Progenitor cell of endocrine pancreas (in vitro differentiated cells): ENCODE measurements at regions not wholly inside any gene's neighbourhood (a gene's known extent, or its start where the extent isn't known, plus 50 kb on each side); places are given as distances from the start of the nearest gene placed in this dataset.
"Not testable (repeated sequence)": the region's sequence is repeated elsewhere in the genome, so short reads cannot be mapped to it uniquely, and the experiment has no call there.

Source experiments
- DNase-seq: peaks from one replicate; pipeline ENCODE4 v3.0.0; 2021; ENCODE audit warnings: low spot score; ENCODE audit not compliant: unreplicated experiment
- H3K27ac Mint-ChIP-seq: 2 replicates; pipeline ENCODE4 v1.8.0; 2021; ENCODE audit warnings: mild to moderate bottlenecking, moderate library complexity, mixed read lengths
- H3K27me3 Mint-ChIP-seq: 2 replicates; pipeline ENCODE4 v1.8.0; 2021; ENCODE audit warnings: mixed read lengths
- H3K36me3 Mint-ChIP-seq: 2 replicates; pipeline ENCODE4 v1.8.0; 2022; ENCODE audit warnings: mixed read lengths; ENCODE audit not compliant: insufficient read depth
- H3K4me1 Mint-ChIP-seq: 2 replicates; pipeline ENCODE4 v1.8.0; 2021; ENCODE audit warnings: low read depth, mixed read lengths
- H3K4me3 Mint-ChIP-seq: 2 replicates; pipeline ENCODE4 v1.8.0; 2021; ENCODE audit warnings: low read depth, mild to moderate bottlenecking, moderate library complexity, mixed read lengths
- H3K9me3 Mint-ChIP-seq: 2 replicates; pipeline ENCODE4 v1.8.0; 2021; ENCODE audit warnings: low read depth, mixed read lengths
- TF ChIP-seq, protein P1 (sequence below): fragments of 200-600 bp; sonication (generic); IDR thresholded peaks from one replicate; pipeline ENCODE4 v1.5.0; 2021; ENCODE audit warnings: antibody characterized with exemption, mild to moderate bottlenecking; ENCODE audit not compliant: unreplicated experiment

DNA sequence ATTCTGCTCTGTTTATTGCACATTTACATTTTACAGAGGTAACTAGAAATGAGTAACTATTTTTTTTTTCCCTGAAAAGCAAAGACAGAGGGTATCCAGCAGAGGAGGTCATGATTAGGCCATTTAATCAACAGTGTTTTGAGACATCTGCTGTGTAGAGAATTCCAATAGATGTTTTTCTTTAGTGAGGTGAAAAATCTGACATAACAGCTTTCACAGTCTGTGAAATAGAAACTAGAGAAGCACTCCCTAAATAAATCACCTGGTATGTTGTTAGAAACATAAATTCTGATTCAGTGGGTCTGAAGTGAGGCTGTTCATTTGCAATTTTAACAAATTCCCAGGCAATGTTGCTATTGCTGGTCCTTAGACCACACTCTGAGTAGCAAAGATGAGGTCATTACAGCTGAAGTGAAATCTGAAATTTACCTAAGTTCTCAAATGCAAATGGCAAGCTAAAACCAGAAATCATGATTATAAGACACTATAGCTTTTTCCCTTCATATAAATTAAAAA lies 329.2 kb upstream of the LRRC3B start:
- Mint-ChIP-seq H3K4me1 (peaks cover 2% of the 10 kb centered on the region), H3K27me3 (no peaks in the 10 kb centered on the region), H3K36me3 (no peaks in the 10 kb centered on the region), H3K4me3 (no peak overlapping the region), H3K9me3 (peaks cover 6% of the 10 kb centered on the region), H3K27ac (no peak overlapping the region)
- no peak for DNase-seq
- TF ChIP-seq, protein P1, sequence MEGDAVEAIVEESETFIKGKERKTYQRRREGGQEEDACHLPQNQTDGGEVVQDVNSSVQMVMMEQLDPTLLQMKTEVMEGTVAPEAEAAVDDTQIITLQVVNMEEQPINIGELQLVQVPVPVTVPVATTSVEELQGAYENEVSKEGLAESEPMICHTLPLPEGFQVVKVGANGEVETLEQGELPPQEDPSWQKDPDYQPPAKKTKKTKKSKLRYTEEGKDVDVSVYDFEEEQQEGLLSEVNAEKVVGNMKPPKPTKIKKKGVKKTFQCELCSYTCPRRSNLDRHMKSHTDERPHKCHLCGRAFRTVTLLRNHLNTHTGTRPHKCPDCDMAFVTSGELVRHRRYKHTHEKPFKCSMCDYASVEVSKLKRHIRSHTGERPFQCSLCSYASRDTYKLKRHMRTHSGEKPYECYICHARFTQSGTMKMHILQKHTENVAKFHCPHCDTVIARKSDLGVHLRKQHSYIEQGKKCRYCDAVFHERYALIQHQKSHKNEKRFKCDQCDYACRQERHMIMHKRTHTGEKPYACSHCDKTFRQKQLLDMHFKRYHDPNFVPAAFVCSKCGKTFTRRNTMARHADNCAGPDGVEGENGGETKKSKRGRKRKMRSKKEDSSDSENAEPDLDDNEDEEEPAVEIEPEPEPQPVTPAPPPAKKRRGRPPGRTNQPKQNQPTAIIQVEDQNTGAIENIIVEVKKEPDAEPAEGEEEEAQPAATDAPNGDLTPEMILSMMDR: no peak

- H3K9me3 Mint-ChIP-seq: peaks cover 37% of the 10 kb centered on the region
- peak overlapping the region; percentile 57 for H3K27ac Mint-ChIP-seq
- no peaks in the 10 kb centered on the region for H3K27me3 Mint-ChIP-seq
- no peak for DNase-seq
- no peak overlapping the region for H3K4me3 Mint-ChIP-seq
- TF ChIP-seq, protein P1: no peak
- H3K36me3 Mint-ChIP-seq: peaks cover 10% of the 10 kb centered on the region
- H3K4me1 Mint-ChIP-seq: peaks cover 7% of the 10 kb centered on the region
These were observed 315.4 kb upstream of the LRRC3B start for GRCh38 chr3:26307192-26307591.

GRCh38 chr3:26307787-26308186 lies 314.8 kb upstream of the LRRC3B start:
- Mint-ChIP-seq H3K4me3 (no peak overlapping the region), H3K9me3 (peaks cover 35% of the 10 kb centered on the region), H3K27ac (no peak overlapping the region), H3K36me3 (peaks cover 10% of the 10 kb centered on the region), H3K27me3 (no peaks in the 10 kb centered on the region), H3K4me1 (peaks cover 7% of the 10 kb centered on the region)
- no peak for DNase-seq
- TF ChIP-seq, protein P1: no peak

- DNase-seq: no peak
- TF ChIP-seq, protein P1: no peak
- Mint-ChIP-seq H3K9me3 (peaks cover 34% of the 10 kb centered on the region), H3K4me1 (peaks cover 7% of the 10 kb centered on the region), H3K36me3 (peaks cover 10% of the 10 kb centered on the region), H3K4me3 (no peak overlapping the region), H3K27me3 (no peaks in the 10 kb centered on the region), H3K27ac (no peak overlapping the region)
These were observed 314.1 kb upstream of the LRRC3B start for GRCh38 chr3:26308454-26308853.

- H3K27me3 Mint-ChIP-seq, H3K27ac Mint-ChIP-seq, DNase-seq, H3K36me3 Mint-ChIP-seq, H3K4me3 Mint-ChIP-seq: not testable (repeated sequence)
- Mint-ChIP-seq H3K4me1 (peaks cover 10% of the 10 kb centered on the region), H3K9me3 (peaks cover 34% of the 10 kb centered on the region)
These were observed 313.0 kb upstream of the LRRC3B start for GRCh38 chr3:26309536-26309935.

GRCh38 chr3:26312816-26313215 lies 309.8 kb upstream of the LRRC3B start:
- Mint-ChIP-seq H3K4me3 (no peak overlapping the region), H3K4me1 (peaks cover 7% of the 10 kb centered on the region), H3K27ac (no peak overlapping the region), H3K27me3 (no peaks in the 10 kb centered on the region), H3K36me3 (peaks cover 6% of the 10 kb centered on the region), H3K9me3 (peaks cover 27% of the 10 kb centered on the region)
- TF ChIP-seq, protein P1: no peak
- DNase-seq: no peak
